ENCODE measurements at regions not wholly inside any gene's neighbourhood (a gene's known extent, or its start where the extent isn't known, plus 50 kb on each side); places are given as distances from the start of the nearest gene placed in this dataset.

DNA sequence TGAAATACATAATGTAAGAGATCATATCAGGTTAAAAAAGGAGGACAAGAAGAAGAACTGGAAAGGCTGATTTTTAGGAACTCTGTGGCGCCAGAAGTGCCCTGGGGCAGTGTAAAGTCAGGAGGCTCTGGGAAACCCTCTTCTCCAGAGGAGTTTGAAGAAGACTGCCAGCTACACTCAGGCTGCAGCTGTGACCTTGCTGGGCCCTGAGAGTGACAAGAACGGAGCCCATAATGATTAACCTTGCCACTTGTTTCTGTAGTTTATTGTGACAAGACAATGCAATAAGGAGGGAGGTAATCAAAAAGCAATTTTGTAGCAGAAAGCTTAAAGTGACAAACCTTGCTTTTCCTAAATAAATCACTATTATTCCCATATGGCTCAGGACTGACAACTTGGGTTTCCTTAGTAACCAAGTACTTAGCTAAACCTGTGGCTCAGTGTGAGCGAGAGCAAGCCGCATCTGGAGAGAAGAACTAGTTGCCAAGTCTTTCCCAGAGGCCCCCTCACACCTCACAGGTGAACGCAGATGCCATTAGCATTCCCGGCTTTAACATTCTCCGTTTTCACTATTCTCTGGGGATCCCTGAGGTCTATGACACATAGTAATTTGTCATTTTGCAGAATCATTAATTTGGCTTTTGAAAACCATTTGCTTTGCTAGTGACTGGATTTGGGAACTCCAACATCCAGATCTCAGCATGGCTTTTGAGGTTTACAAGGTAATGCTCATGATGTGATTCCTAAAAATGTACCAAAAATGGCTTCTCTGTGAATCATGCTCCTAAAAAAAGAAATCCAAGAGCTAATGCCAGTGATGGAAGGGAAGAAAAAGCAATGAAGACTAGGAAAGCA, 115.9 kb downstream of the OMA1 start:
- DNase-seq, result no peak

DNA sequence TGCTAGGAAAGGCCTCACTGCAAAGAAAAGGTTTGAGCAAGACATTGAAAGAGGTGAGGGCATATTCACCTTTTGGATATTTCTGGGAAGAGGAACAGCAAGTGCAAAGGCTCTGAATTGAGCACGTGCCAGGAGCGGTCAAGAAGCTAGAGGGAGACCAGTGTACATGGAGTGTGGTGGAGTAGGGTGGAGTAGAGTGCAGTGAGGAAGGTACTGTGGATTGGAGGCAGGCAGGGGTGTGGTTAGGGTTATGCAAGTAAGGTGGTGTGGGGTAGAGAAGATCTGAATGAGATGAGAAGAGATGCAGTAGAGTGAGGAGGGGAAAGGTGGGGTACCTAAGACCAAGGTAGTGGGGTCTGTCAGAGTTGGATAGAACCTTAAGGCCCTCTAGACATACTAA, 119.6 kb downstream of the OMA1 start:
- DNase-seq, result no peak

DNA sequence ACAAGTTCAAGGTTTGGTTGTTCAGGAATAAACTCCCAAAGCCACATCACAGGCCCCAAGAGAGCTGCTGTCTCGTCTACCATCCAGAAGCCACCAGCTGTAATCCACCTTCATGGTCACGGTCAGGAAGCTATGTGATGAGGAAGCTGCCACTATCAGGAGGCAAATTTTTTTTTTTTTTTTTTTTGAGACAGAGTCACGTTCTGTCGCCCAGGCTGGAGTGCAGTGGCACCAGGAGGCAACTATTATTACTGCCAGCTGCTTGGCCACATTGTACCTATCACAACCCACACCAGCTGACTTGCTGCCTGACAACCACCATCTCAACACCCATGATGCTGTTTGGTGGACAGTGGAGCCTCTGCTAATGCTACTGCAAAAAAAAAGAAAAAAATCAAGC, 124.1 kb downstream of the OMA1 start:
- no peak for DNase-seq

DNA sequence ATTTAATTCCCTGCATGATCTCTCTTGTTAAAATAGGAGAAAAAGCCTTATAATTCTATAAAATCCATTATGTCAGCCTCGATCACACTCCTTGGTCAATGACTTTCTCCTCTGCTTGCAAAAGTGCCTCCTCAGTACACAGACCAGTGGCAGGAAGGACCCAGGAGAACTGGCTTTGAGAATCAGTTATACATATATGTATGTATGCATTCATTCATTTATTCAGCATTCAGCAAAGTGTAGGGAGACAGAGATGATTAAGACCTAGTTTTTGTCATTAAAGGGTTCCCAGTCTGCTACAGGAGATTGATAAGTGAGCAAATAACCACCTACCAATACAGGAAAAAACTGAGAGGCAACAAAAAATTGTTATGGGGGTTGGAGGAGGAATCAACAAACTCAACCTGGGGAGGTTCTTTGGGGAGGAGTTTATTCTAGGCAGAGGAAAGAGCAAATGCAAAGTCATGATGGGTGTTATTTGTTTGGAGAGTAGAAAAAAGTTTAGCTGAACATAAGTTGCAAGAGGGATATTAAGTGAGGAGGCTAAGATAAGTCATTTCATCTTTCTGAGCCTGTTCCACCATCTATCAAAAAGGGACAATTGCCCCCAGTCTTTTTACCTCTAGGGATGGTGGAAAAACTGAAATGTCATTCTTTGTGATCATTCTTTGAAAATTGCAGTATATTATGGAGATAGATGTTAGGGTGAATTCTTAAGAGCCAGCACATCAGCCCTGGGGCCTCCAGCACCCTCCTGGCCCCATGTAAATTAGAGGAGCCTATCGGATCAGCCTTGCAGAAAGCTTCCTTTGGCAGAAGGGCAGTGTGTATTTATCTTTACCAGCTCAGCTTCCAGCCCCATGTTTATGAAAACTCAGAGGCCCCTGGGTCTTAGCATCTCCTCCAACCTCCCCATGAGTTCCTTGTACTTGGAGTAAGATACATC, 128.0 kb downstream of the OMA1 start:
- no peak for DNase-seq

DNA sequence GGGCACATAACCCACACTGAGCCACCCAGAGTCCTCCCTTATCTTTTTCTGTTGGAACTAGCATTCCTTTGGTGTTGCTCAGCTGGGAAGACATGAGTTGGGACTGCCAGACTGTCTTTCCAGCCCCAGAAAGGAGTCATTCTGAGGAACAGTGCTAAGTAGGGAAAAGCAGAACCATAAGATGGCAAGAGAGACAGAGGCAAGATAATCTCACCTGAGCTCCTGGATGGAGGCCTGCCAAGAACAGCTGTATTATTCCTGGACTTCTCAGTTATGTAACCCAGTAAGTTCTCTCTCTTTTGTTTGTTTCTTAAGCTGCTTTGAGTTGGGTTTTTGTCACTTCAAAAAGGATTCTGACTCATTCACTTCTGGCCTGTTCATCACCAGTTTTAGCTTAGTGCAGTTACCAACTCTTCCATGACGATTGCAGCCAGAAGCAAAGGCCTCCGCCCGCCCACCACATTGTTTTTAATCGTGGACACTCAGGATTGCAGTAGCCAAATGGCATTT, 134.4 kb downstream of the OMA1 start:
- no peak for DNase-seq

DNA sequence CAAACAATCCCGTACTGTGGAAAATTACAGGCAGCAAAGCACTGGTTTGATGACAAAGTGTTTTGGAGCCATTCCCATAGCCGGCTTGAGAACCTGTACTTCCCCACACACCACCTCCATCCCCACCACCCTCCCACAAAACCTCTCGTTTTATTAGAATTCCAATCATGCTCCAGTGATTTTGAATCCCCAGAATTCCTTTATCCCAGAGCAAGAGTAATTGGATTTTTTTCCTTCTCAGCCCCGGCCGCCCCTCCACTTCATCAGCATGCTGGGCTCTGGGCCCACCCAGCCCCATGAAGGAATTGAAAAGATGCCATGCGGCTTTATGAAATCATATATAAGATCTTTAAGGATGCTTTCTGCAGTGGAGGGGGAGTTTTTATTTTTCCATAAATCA, 136.6 kb downstream of the OMA1 start:
- no peak for DNase-seq

DNA sequence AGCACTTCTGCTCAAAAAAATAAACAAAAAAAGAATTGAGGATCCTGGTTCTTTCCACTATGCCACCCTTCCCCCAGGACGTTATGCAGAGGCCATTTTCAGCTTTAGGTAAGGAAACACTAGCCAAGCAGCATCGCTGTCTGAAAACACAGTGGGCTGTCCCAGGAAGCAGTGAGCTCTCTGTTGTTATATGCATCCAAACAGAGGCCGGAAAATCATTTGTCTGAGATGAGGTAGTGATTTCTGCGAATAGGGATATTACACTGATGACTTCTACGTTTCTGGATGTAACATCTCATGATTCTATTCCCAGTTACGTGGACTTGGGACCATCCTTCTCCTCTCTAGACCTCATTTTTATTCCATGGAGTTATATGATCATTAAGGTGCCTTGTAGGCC, 137.2 kb downstream of the OMA1 start:
- DNase-seq, result no peak

DNA sequence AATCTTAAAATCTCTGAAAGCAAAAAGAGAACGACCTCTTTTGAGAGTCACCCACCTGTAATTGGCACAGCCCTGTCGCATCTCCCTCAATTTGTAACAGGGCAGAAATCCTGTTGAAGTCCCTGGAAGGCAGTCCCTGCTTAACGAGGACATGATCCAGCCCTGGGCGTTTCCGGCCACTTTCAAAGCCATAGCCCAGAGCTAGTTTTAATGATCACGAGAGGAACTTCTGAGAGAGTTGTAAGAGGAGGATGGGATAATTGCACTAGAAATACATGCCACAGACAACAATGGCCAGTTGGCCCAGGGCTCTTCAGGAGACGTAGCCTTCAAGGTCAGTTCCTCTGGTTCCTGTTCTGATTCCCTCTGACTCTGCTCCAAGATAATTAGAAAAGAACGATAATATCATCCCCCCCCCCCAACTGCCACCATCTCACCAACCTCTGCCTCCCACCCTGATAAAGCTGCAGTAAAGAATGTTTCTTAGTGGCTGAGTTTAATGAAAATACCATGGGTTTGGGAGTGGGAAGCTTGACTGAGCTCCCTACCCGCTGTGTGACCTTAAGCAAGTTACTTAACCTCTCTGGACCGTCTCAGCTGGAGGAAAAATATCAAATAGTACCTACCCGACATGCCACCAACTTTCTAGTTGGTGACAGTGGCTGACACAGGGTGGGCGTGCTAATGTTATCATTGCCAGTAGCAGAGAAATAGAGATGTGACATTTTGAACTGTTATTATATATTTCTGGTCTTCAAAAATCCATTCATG, 140.0 kb downstream of the OMA1 start:
- no peak for DNase-seq

DNA sequence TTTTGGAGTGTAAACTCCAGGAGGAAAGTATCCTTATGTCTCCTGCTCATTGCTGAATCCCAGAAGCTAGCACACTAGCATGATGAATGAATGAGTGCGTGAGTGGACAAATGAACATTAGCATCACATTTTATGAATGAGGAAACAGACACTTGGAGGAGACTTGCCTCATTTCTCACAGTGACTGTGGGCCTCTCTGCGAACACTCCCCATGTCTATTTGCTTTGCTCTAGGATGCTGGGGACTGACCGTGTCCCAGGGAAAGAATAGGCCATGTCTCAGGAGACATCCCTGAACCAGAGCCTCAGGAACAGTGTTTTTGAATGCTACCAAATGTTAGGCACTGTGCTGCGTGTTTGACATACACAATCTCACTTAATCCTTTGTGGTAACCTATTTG, 140.9 kb downstream of the OMA1 start:
- DNase-seq, result no peak

DNA sequence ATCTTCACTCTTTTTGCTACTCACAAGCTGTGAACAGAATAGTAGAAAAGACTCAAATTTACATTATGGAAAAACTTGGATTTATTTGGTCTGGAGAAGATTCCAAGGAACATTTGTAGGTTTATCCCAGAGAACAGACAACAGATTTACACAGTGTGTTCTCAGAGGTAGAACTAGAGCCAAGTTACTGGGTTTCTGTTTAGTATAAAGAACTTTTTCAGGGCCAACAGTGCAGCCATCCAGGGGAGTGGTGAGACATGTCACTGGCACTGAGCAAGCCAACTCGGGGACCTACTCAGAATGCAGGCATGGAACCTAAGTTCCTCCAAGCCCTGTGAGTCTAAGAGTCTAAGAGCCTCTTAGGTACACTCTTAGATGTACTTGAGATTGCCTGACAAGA, 142.6 kb downstream of the OMA1 start:
- DNase-seq, result no peak

DNA sequence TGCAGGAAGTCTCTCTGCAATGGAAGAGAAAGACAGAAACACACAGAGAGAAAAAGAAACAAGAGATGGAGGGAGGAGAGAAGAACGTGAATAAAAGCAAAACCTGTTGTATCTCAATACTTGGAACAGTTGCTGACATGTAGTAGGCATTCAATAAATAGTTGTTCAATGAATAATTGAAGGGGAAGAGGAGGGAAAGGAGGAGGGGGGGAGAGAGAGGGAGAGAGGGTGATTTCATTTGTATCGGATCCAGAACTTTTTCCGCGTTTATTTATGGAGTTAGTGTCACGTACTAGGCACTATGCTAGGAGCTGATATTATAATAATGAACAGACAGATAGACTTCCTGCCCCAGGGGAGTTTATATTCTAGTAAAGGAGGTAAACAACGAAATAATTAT, 144.1 kb downstream of the OMA1 start:
- DNase-seq, result no peak

DNA sequence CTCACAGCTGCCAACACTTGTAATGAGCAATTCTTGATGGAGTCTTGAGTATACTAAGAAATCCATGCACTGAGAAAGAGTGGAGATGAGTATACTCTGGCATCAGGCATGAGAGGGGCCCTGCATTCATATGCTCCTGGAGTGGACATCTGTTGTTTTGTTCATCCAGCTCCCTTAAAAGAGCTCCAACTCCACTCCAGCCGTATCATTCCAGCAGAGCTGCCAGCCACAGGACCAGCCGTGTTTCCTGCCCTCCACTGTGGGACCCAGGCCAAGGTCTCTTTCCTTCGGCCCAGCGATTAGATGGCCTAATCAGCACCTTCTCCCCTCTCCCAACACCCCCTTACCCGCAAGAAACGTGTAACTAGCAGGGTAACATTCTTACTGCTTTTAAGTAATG, 144.5 kb downstream of the OMA1 start:
- DNase-seq, result no peak

DNA sequence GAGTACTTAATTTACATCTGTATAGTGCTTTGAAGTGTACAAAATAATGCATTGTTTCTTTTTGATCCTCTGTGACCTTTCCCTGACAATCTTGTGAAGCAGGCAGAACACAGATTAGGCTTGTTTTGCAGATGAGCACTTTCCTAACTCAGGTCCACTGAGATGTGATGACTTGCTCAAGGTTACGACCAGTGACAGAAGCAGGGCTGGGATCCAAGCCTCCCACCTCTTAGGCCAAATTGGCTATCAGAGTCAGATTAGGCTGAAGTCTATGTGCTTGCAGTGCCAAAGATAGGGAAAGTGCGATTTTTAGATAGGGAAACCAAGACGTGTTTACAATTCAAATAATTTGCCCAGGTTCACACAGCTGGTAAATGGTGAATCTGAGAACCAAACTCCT, 147.3 kb downstream of the OMA1 start:
- DNase-seq, result no peak

DNA sequence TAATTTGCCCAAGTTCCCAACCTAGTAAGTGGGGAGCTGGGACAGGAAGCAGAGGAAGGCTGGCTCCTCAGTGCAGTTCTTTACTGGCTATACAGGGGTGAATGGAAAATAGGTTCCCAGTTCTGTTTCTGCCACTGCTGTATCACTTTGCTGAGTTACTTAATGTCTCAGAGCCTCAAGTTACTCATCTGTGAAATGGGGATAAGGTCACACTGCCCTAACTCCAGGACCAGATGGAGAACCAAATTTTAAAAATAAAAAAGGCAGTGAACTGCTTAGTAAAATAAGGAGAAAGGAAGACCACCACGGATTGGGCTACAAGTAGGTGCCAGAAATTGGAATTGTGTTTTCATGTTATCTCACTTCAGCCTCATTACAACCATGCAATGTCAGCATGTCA, 147.8 kb downstream of the OMA1 start:
- no peak for DNase-seq

DNA sequence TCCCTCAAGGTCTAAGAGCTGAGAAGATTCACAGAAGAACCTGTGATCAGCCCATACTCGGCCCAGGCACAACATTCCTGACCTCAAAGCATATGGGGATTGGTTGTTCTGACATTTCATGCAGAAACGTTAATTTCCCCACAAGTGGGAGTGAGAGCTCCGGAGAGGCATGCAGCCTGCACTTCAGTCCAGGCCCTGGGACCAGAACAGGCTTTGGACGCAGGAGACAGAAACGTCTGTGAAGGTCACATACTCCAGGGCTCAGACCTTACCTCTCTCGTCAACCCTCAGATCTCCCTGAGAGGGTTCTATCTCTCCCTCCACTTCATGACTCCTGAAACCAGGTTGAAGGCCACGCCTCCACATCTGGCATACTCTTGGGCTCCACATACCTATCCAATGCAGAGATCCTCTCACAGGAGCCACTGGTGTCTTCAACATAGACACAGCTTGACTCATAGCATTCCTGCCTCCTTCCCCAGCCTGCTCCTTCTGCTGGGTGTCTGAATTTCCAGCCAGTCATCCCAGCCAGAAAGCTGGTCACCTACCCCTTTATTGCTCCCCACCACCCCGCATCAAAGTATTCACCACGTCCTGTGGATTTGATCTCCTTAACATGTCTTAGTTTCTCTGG, 149.2 kb downstream of the OMA1 start:
- DNase-seq, result no peak

DNA sequence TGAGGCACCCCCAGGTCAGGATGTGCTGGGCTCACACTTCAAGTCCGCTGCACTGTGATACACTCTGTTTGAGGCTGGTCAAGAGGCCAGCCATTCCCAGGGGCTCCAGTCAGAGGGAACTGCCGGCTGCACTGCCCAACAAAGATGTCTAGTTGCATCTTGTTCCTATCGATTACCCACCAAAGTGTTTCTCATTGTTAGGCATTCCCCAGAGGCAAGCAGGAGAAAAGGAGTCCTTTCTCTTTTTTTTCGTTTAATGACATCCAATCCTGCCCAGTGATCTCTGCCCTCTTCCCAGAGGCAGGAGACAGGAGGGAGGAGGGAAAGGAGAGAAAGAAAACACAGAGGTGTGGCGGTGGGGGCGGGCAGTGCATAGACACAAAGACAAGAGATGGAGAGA, 150.4 kb downstream of the OMA1 start:
- DNase-seq, result no peak

DNA sequence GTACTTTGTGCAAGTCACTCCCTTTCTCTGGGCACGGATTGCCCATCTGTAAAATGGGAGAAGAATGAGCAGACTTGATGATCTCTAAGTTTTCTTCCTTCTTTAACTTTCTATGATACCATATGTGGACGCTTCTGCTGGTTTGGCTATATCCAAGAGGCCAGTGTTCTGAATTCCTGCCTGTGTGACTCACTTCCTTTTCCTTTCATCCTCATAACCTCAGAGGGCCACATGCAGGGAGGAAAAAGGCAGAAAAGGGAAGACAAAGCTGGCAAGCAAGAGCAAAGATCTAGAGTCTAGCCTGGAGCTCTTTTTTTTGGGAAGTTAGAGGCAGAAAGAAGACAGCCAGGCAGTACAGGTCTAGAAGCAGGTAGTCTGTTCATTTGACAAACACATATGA, 151.2 kb downstream of the OMA1 start:
- DNase-seq, result no peak

DNA sequence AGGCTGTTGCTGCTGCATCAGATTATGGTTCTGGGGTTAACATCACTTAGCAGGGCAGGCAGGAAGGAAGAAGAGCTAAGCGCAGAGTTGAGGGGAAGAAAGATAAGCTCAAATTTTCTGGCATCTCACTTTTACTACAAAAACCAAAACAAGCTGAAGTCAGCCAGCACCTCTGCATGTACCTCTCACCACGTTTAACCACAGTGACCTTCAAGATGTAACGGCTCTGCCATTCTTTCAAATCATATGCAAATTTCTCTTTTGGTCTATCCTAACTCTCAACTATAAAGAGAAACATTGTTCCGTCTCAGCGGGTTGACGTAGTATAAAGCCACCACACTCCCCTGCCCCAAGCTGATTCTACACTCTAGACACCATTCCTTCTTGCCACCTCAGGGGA, 154.4 kb downstream of the OMA1 start:
- no peak for DNase-seq

DNA sequence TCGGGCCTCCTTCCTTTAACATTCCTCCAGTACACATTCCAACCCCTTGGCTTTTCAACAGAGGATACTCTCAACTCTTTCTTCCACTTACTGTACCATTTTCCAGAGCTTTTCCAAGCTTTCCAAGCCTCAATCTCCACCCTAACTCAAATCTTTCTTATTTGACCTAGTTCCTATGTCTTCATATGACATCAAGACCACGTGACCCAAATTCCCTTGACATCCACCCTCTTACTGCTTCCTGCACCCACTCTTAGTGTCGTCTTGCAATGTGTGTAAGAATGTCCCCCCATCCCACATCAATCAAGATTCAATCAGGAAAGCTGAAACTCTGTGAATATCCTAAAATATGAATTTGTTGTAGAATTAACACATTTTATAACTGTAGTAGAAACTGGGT, 155.0 kb downstream of the OMA1 start:
- DNase-seq, result no peak

DNA sequence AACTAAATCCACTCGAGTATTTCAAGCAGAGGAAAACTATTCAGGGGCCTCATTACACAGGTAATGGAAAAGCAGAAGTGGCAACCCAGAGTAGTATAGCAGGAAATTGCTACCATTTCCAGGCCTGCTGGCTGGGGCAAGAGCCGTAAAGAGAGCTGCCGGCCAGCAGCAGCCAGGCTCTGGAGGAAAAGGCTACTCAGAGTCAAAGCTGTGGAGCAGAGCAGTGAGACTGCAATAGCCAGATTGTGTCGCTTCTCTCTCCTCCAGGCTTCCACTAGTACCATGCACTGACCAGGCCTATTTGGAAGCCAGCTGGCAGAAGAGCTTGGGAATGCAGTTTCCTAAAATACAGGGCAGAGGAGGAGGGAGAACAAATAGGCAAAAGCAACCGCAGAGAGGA, 155.5 kb downstream of the OMA1 start:
- DNase-seq, result no peak

DNA sequence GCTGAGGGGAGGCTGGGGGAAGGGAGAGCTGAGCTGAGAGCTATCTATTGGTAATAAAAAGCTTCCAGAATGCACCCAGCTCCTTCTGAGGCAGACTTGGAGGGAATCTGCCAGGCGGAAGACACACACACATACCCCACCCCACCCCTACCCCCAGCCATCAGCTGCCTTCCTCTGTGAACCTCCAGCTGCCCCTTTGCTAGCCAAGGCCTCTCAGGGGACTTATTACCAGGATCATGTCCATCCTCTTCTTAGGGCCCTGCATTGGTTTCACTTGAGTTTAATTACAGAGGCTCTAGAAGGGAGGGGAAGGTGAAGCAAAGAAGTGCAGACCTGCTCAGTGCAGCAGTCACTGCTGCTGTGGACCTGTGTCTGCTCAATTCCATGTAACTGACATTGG, 156.4 kb downstream of the OMA1 start:
- no peak for DNase-seq

DNA sequence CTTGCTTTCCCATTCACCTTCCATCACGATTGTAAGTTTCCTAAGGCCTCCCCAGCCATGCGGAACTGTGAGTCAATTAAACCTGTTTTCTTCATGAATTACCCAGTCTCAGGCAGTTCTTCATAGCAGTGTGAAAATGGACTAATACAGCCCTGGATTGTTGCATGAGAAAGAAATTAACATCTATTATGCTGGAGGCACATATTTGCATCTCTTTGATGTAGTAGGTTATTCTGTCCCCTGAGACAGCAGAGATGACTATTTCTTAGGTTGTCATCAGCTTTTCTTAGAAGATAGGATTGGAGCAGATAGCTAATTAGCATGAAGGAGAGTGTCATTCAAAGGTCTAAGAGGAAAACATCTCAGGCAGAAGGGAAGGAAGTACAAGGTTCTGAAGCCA, 166.2 kb downstream of the OMA1 start:
- no peak for DNase-seq

DNA sequence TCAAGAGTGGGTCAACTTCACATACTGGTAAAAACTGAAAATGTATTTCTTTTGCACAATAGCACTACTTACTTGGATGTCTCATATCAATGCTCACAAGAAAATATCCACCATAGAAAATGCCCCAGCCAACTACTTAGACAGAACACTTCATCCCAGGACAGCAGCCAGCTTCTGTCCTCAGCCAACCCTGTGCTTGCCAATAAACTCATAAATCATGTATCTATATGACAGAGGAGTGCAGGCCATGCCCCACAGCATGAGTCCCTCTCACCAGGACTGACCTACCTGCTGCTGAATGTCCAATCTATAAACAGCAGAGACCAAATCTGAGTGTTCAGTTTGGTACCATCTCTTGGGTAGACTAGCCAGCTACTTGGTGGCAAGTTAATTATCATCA, 179.3 kb downstream of the OMA1 start:
- DNase-seq, result no peak

Measured in stimulated activated naive CD4-positive, alpha-beta T cell treated with Interleukin-2 at 50 U/mL for 16 hours (primary cell).